GM23338 (cell line): ENCODE measurements at regions not wholly inside any gene's neighbourhood (a gene's known extent, or its start where the extent isn't known, plus 50 kb on each side); places are given as distances from the start of the nearest gene placed in this dataset.

Experiments
- ATAC-seq: fragments of 200-7000 bp; cut with Tn5 transposase; 3 replicates; pipeline ENCODE4 v1.9.1; 2020
- DNase-seq: peaks from one replicate; pipeline ENCODE4 v3.0.0-alpha.2; 2015; ENCODE audit warnings: low spot score
- H2AFZ ChIP-seq: fragments of 200-600 bp; sonication (generic); 2 replicates; pipeline ENCODE4 v1.8.0; 2016; ENCODE audit warnings: antibody characterized with exemption, mild to moderate bottlenecking, moderate library complexity
- H3F3A ChIP-seq: fragments of 200-600 bp; sonication (generic); replicated peaks from 2 replicates; pipeline ENCODE4 v1.8.0; 2017; ENCODE audit warnings: antibody characterized with exemption, mixed run types, low read depth
- H3K27ac ChIP-seq: fragments of 200-600 bp; sonication (generic); 2 replicates; pipeline ENCODE4 v1.6.1; 2016; ENCODE audit warnings: low read depth
- H3K27me3 ChIP-seq: fragments of 200-600 bp; sonication (generic); 2 replicates; pipeline ENCODE4 v1.8.0; 2016; ENCODE audit warnings: mild to moderate bottlenecking, mixed run types, moderate library complexity; ENCODE audit not compliant: insufficient read depth
- H3K36me3 ChIP-seq: fragments of 200-600 bp; sonication (generic); 2 replicates; pipeline ENCODE4 v1.8.0; 2016; ENCODE audit warnings: mild to moderate bottlenecking; ENCODE audit not compliant: insufficient read depth
- H3K4me1 ChIP-seq: fragments of 200-600 bp; sonication (generic); 2 replicates; pipeline ENCODE4 v1.8.0; 2016; ENCODE audit warnings: mild to moderate bottlenecking, moderate library complexity; ENCODE audit not compliant: insufficient read depth
- H3K4me2 ChIP-seq: fragments of 200-600 bp; sonication (generic); 2 replicates; pipeline ENCODE4 v1.7.1; 2017; ENCODE audit warnings: mixed run types
- H3K4me3 ChIP-seq: fragments of 200-600 bp; sonication (generic); 2 replicates; pipeline ENCODE4 v1.6.1; 2016; ENCODE audit warnings: mixed run types
- H3K79me2 ChIP-seq: fragments of 200-600 bp; sonication (generic); replicated peaks from 2 replicates; pipeline ENCODE4 v1.8.0; 2017; ENCODE audit warnings: mild to moderate bottlenecking; ENCODE audit not compliant: insufficient read depth
- H3K9me2 ChIP-seq: fragments of 200-600 bp; sonication (generic); 2 replicates; pipeline ENCODE4 v1.8.0; 2017; ENCODE audit not compliant: insufficient read depth
- H4K20me1 ChIP-seq: fragments of 200-600 bp; sonication (generic); replicated peaks from 2 replicates; pipeline ENCODE4 v1.8.0; 2017; ENCODE audit warnings: mild to moderate bottlenecking; ENCODE audit not compliant: insufficient read depth
- H3K27ac Mint-ChIP-seq: 2 replicates; pipeline ENCODE4 v1.8.0; 2020; ENCODE audit warnings: inconsistent platforms, mild to moderate bottlenecking, moderate library complexity, mixed read lengths
- H3K27me3 Mint-ChIP-seq: 3 replicates; pipeline ENCODE4 v1.8.0; 2022; ENCODE audit warnings: low read depth, mild to moderate bottlenecking, moderate library complexity, mixed read lengths, inconsistent platforms; ENCODE audit not compliant: insufficient read depth, poor library complexity
- H3K36me3 Mint-ChIP-seq: 3 replicates; pipeline ENCODE4 v1.8.0; 2021; ENCODE audit warnings: low read depth, mild to moderate bottlenecking, inconsistent platforms, moderate library complexity, mixed read lengths
- H3K4me1 Mint-ChIP-seq: 3 replicates; pipeline ENCODE4 v1.8.0; 2020; ENCODE audit warnings: mild to moderate bottlenecking, inconsistent platforms, mixed read lengths
- H3K4me3 Mint-ChIP-seq: 3 replicates; pipeline ENCODE4 v1.8.0; 2021; ENCODE audit warnings: moderate library complexity, mild to moderate bottlenecking, inconsistent platforms, mixed read lengths
- H3K9me3 Mint-ChIP-seq: 3 replicates; pipeline ENCODE4 v1.8.0; 2020; ENCODE audit warnings: moderate library complexity, mild to moderate bottlenecking, inconsistent platforms, mixed read lengths
- EZH2 ChIP-seq: fragments of 200-600 bp; sonication (generic); IDR thresholded peaks from one replicate; pipeline ENCODE4 v1.8.0; 2017; ENCODE audit warnings: antibody characterized with exemption, mild to moderate bottlenecking, low read depth; ENCODE audit not compliant: unreplicated experiment
- JUNB ChIP-seq: IDR thresholded peaks from one replicate; pipeline ENCODE4 v1.6.1; 2016; ENCODE audit warnings: antibody characterized with exemption; ENCODE audit not compliant: unreplicated experiment
- ZNF114 ChIP-seq: fragments of 250-450 bp; sonication (Bioruptor Pico); IDR thresholded peaks from 2 replicates; pipeline ENCODE4 v1.5.0; 2020; ENCODE audit warnings: mild to moderate bottlenecking, moderate library complexity
- TF ChIP-seq, protein P1 (sequence below): fragments of 250-450 bp; sonication (Bioruptor Pico); IDR thresholded peaks from 2 replicates; pipeline ENCODE4 v1.5.0; 2020; ENCODE audit warnings: mild to moderate bottlenecking, moderate library complexity

DNA sequence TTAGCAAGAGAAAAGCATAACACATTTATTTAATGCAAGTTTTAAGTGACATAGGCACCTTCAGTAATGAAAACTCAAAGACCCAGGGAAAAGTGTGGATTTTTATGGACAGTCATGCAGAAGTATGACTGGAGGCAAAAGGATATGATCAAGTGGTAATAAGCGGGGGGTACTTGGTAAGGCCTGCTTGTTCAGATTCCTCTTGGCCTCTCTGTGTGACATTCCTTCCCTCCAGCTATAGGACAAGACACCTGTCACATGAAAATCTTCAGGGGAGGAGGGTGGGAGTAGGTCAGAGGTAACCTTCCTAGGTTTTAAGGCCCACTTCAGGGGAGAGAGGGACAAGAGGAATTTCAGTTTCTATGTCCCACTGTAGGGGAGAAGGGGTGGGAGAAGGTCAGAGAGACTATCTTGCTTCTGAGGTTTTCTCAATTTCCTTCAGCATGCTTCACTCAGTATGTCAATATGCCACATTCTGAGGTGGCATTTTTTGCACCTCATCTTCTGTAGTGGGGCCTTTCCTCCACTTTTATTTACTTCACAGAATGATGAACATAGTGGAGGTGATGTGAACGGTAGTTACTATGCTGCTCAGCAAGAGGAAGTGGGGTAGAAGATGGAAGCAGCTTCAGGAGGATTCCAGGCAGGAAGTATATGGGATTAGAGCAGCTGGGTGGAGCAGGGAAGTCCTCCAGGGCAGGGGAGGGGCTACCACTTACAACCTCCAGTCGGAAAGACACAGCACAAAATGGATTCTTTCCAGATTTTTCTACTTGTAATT, 73.2 kb upstream of the RFC3 start:
- Histone ChIP-seq H3K4me1 (no peaks in the 10 kb centered on the region), H3K79me2 (no peaks in the 10 kb centered on the region), H3F3A (no peaks in the 10 kb centered on the region), H3K4me3 (no peak overlapping the region), H3K27ac (no peak overlapping the region), H4K20me1 (no peaks in the 10 kb centered on the region; the same call in 1 of the 2 replicates), H2AFZ (no peak overlapping the region), H3K4me2 (no peak overlapping the region), H3K36me3 (no peaks in the 10 kb centered on the region), H3K27me3 (no peaks in the 10 kb centered on the region), H3K9me2 (0 out of 2 replicates have a peak, but pooled peaks cover 6% of the 10 kb centered on the region)
- Mint-ChIP-seq H3K4me3 (no peak overlapping the region), H3K27me3 (peaks cover 2% of the 10 kb centered on the region), H3K9me3 (no peaks in the 10 kb centered on the region; the same call in 2 of the 3 replicates), H3K4me1 (peaks cover 2% of the 10 kb centered on the region; the same call in 2 of the 3 replicates), H3K27ac (no peak overlapping the region), H3K36me3 (no peaks in the 10 kb centered on the region; the same call in 2 of the 3 replicates)
- no peak for ATAC-seq
- no peak for DNase-seq
- no peak for TF ChIP-seq EZH2
- TF ChIP-seq JUNB, result no peak
- TF ChIP-seq, protein P1, sequence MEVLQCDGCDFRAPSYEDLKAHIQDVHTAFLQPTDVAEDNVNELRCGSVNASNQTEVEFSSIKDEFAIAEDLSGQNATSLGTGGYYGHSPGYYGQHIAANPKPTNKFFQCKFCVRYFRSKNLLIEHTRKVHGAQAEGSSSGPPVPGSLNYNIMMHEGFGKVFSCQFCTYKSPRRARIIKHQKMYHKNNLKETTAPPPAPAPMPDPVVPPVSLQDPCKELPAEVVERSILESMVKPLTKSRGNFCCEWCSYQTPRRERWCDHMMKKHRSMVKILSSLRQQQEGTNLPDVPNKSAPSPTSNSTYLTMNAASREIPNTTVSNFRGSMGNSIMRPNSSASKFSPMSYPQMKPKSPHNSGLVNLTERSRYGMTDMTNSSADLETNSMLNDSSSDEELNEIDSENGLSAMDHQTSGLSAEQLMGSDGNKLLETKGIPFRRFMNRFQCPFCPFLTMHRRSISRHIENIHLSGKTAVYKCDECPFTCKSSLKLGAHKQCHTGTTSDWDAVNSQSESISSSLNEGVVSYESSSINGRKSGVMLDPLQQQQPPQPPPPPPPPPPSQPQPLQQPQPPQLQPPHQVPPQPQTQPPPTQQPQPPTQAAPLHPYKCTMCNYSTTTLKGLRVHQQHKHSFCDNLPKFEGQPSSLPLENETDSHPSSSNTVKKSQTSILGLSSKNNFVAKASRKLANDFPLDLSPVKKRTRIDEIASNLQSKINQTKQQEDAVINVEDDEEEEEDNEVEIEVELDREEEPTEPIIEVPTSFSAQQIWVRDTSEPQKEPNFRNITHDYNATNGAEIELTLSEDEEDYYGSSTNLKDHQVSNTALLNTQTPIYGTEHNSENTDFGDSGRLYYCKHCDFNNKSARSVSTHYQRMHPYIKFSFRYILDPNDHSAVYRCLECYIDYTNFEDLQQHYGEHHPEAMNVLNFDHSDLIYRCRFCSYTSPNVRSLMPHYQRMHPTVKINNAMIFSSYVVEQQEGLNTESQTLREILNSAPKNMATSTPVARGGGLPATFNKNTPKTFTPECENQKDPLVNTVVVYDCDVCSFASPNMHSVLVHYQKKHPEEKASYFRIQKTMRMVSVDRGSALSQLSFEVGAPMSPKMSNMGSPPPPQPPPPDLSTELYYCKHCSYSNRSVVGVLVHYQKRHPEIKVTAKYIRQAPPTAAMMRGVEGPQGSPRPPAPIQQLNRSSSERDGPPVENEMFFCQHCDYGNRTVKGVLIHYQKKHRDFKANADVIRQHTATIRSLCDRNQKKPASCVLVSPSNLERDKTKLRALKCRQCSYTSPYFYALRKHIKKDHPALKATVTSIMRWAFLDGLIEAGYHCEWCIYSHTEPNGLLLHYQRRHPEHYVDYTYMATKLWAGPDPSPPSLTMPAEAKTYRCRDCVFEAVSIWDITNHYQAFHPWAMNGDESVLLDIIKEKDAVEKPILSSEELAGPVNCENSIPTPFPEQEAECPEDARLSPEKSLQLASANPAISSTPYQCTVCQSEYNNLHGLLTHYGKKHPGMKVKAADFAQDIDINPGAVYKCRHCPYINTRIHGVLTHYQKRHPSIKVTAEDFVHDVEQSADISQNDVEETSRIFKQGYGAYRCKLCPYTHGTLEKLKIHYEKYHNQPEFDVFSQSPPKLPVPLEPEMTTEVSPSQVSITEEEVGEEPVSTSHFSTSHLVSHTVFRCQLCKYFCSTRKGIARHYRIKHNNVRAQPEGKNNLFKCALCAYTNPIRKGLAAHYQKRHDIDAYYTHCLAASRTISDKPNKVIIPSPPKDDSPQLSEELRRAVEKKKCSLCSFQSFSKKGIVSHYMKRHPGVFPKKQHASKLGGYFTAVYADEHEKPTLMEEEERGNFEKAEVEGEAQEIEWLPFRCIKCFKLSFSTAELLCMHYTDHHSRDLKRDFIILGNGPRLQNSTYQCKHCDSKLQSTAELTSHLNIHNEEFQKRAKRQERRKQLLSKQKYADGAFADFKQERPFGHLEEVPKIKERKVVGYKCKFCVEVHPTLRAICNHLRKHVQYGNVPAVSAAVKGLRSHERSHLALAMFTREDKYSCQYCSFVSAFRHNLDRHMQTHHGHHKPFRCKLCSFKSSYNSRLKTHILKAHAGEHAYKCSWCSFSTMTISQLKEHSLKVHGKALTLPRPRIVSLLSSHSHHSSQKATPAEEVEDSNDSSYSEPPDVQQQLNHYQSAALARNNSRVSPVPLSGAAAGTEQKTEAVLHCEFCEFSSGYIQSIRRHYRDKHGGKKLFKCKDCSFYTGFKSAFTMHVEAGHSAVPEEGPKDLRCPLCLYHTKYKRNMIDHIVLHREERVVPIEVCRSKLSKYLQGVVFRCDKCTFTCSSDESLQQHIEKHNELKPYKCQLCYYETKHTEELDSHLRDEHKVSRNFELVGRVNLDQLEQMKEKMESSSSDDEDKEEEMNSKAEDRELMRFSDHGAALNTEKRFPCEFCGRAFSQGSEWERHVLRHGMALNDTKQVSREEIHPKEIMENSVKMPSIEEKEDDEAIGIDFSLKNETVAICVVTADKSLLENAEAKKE (CRISPR knock-in tag), result no peak
- TF ChIP-seq ZNF114 (CRISPR knock-in tag), result no peak
